Erythroblast (primary cell): ENCODE measurements at regions not wholly inside any gene's neighbourhood (a gene's known extent, or its start where the extent isn't known, plus 50 kb on each side); places are given as distances from the start of the nearest gene placed in this dataset.

Experiments
- GATA1 ChIP-seq: IDR thresholded peaks from 2 replicates; pipeline ENCODE4 v1.6.1; 2011; ENCODE audit warnings: low read depth, mild to moderate bottlenecking, control low read depth, low read length, moderate library complexity
- POLR2A ChIP-seq: IDR thresholded peaks from 2 replicates; pipeline ENCODE4 v1.6.1; 2011; ENCODE audit warnings: mild to moderate bottlenecking, low read length

DNA sequence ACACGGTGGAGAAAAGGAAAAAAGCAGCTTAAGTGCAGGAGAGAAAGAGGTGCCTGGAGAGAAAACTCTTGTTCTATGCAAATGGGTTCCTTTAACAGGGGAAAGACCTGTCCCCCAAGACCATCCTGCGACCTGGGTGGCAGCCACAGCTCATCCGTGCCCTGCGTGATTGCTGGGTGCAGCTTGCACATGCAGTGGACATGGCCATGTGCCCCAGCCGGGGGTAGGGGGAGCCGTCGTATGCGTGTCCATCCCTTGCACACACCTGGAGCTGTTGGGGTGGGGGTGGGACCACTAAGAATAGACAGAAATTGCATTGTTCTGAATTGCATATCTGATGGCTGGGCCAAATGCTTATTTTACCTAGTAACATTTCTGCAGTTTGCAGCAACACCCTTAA, 171.9 kb downstream of the GUCY2F start:
- TF ChIP-seq POLR2A (no peak), GATA1 (no peak)
